Kidney (tissue), 13 donors: ENCODE measurements at regions not wholly inside any gene's neighbourhood (a gene's known extent, or its start where the extent isn't known, plus 50 kb on each side); places are given as distances from the start of the nearest gene placed in this dataset.
A peak's percentile ranks its signal among the peaks of the same experiment; 100 is the strongest.

ENCODE experiments used
- DNase-seq, 5 donors: peaks; one replicate each; pipeline ENCODE4 v3.0.0-alpha.2; 2013 to 2020
- FAIRE-seq: peaks from 2 replicates; lab custom pipeline; 2012; peaks lifted over from hg19 to GRCh38; lab: Jason Lieb, UNC
- H3K27ac ChIP-seq, 2 donors: one replicate each; pipeline ENCODE4 v1.7.0; 2013; ENCODE audit warnings: low read depth in 2 of 2, low read length in 2 of 2, inconsistent platforms in 1 of 2
- H3K27me3 ChIP-seq: one replicate; pipeline ENCODE4 v1.7.1; 2013; ENCODE audit warnings: low read length, inconsistent platforms; ENCODE audit not compliant: control insufficient read depth, insufficient read depth
- H3K36me3 ChIP-seq, 3 donors: one replicate each; pipeline versions ENCODE4 v1.7.0 to v1.7.1; 2013; ENCODE audit warnings: low read length in 3 of 3, control low read depth in 1 of 3, inconsistent platforms in 1 of 3; ENCODE audit not compliant: insufficient read depth in 3 of 3, control insufficient read depth in 2 of 3
- H3K4me1 ChIP-seq, 3 donors: one replicate each; pipeline versions ENCODE4 v1.7.0 to v1.7.1; 2013; ENCODE audit warnings: low read length in 3 of 3, inconsistent platforms in 1 of 3, low read depth in 1 of 3; ENCODE audit not compliant: control insufficient read depth in 2 of 3, insufficient read depth in 2 of 3
- H3K4me3 ChIP-seq, 3 donors: one replicate each; pipeline versions ENCODE4 v1.7.0 to v1.8.1; 2013; ENCODE audit warnings: low read length in 3 of 3, control low read depth in 1 of 3, inconsistent platforms in 1 of 3
- H3K9ac ChIP-seq, 3 donors: one replicate each; pipeline versions ENCODE4 v1.7.0 to v1.7.1; 2013; ENCODE audit warnings: low read length in 3 of 3, control low read depth in 1 of 3, inconsistent platforms in 1 of 3
- H3K9me3 ChIP-seq, 3 donors: one replicate each; pipeline versions ENCODE4 v1.7.0 to v1.7.1; 2013; ENCODE audit warnings: low read length in 3 of 3, control low read depth in 1 of 3, inconsistent platforms in 1 of 3; ENCODE audit not compliant: control insufficient read depth in 2 of 3, insufficient read depth in 1 of 3
- CTCF ChIP-seq: IDR thresholded peaks from 3 replicates; pipeline ENCODE4 v1.5.1; 2012; ENCODE audit warnings: mild to moderate bottlenecking, moderate library complexity, borderline replicate concordance; ENCODE audit not compliant: insufficient read depth; ENCODE audit errors: extremely low read depth
- intact Hi-C: fragments of 100-400 bp; cut with DNase I; formaldehyde crosslinking; loops from one replicate; pipeline ENCODE4 v1.11.1; 2022
- donor health status: control.
- donor health status: control.
- donor health status: control.
- donor health status: control.
- donor health status: control.
- donor health status: DM: yes; HTN: yes; CAD: no.
- donor health status: Normal renal cell carcinoma (clear cell type).

- H3K27me3 ChIP-seq: no peaks in the 10 kb centered on the region
- no peak overlapping the region for H3K4me3 ChIP-seq
- H3K9ac ChIP-seq: no peak overlapping the region
- no peaks in the 10 kb centered on the region for H3K36me3 ChIP-seq
- no peak overlapping the region for H3K27ac ChIP-seq
- DNase-seq: no peak
- peaks cover 0 to 5% (median 3%) of the 10 kb centered on the region in 3 donors for H3K4me1 ChIP-seq
- no peak for FAIRE-seq
- intact Hi-C loops: no loop called here
- TF ChIP-seq CTCF: no peak
- no peaks in the 10 kb centered on the region for H3K9me3 ChIP-seq
Observed at GRCh38 chr9:78436873-78437272, 139.9 kb downstream of the PSAT1 start.

DNA sequence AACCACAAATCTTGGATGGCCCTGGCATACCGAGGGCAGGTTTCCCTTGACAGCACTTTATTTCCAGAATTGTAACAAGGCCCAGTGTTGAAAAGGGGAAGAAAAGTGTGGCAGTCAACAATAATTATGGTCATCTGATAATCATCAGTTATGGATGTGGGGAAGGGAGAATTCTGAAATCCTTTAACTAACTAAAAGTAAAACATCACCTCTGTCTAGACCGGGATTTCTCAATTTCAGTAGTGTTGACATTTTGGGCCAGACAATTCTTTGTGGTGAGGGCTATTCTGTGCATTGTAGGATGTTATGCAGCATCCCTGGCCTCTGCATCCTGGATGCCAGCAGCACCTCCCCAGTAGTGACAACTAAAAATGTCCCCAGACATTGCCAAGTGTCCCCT, 140.4 kb downstream of the PSAT1 start:
- Histone ChIP-seq H3K9ac (no peak overlapping the region), H3K4me3 (no peak overlapping the region), H3K4me1 (peaks cover 0 to 5% (median 3%) of the 10 kb centered on the region in 3 donors), H3K36me3 (no peaks in the 10 kb centered on the region), H3K9me3 (no peaks in the 10 kb centered on the region), H3K27me3 (no peaks in the 10 kb centered on the region), H3K27ac (no peak overlapping the region)
- DNase-seq: no peak
- no peak for TF ChIP-seq CTCF
- FAIRE-seq: no peak
- intact Hi-C loops: no loop called here

DNA sequence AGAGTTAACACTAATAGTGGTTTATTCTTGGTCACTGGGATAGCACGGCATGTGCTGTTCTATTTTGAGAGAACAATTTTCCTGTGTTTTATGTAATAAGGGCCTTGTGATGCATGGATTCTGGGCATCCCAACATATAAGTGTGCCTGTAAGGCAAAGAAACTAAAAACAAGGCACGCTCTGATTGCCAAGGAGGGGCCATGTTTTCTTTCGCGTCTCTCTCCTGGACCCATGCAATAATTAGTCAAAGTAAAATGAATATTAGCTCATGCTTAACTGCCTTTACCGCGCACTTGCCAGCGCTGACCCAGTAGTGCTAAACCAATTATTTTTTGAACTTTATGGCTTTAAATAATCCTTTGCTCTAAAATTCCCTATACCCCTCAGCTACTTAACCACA, 140.9 kb downstream of the PSAT1 start:
- Histone ChIP-seq H3K9me3 (no peaks in the 10 kb centered on the region), H3K27me3 (no peaks in the 10 kb centered on the region), H3K4me3 (no peak overlapping the region), H3K36me3 (no peaks in the 10 kb centered on the region), H3K27ac (no peak overlapping the region), H3K9ac (no peak overlapping the region), H3K4me1 (peaks cover 0 to 5% (median 3%) of the 10 kb centered on the region in 3 donors)
- TF ChIP-seq CTCF: no peak
- intact Hi-C loops: no loop called here
- no peak for DNase-seq
- no peak for FAIRE-seq

GRCh38 chr9:78438211-78438610, 141.3 kb downstream of the PSAT1 start:
- no peaks in the 10 kb centered on the region for H3K27me3 ChIP-seq
- FAIRE-seq: no peak
- TF ChIP-seq CTCF: no peak
- no peak overlapping the region for H3K27ac ChIP-seq
- peaks cover 0 to 5% (median 3%) of the 10 kb centered on the region in 3 donors for H3K4me1 ChIP-seq
- H3K4me3 ChIP-seq: no peak overlapping the region
- intact Hi-C loops: no loop called here
- H3K9ac ChIP-seq: no peak overlapping the region
- no peaks in the 10 kb centered on the region for H3K9me3 ChIP-seq
- DNase-seq: peak in 3 of 5 donors; percentile 19 to 62 (median 41)
- no peaks in the 10 kb centered on the region for H3K36me3 ChIP-seq
